Islet of Langerhans (tissue), 1 donor: ENCODE measurements at regions not wholly inside any gene's neighbourhood (a gene's known extent, or its start where the extent isn't known, plus 50 kb on each side); places are given as distances from the start of the nearest gene placed in this dataset.

Source experiments
- FAIRE-seq: peaks from one replicate; lab custom pipeline; 2011; peaks lifted over from hg19 to GRCh38; lab: Jason Lieb, UNC

DNA sequence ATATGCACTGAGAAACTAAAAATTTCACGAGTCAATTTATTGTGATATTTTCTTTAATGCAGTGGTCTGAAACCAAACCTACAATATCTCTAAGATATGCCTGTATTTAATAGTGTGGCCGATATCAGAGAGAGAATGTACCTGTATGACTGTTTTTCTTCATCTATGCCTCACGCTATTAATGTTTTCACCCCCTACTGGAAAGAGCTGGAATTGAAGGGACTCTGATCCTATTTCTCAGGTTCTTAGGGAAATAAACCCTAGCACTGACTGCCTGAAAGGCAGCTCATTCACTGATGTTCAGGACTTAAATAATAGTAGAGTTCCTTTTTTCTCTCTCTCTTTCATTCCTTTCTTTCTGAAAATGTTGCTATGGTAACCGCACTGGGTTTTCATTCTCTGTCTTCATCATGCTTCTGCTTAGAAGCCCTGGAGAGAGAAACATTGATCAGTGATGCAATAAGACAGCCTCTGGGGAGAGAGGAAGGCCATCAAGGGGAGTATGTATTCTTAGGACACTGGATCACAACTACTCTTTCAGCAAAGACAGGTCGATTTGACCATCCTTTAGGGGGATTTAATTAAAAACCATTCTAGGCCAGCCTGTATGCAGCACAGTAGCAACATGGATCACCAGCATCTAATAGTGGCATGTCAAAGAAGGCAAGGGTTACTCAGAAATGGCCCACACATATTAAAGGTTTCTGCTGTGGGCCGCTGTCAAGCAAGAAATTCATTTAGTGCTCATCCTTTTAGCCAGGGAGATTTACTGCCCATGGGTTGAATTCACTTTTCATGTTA, 1135.7 kb downstream of the IGSF11 start:
- no peak for FAIRE-seq

DNA sequence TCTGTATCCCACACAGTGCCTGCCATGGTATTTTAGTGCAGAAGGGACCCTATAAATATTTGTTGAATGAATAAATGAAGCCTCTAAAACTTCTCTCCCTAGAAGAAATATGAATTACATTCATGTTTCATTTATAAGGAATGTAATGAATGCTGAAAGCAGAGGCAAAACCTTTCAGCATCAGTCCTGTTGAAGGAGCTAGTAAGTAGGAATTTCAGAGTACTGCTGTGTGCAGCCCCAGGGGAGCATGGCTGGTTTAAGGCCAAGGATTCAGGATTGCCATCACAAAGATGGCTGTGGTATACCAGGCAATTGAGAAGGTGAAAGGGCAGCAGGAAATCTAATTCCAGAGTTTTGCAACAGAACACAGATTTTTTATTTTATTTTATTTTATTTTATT, 1131.4 kb downstream of the IGSF11 start:
- FAIRE-seq = no peak

DNA sequence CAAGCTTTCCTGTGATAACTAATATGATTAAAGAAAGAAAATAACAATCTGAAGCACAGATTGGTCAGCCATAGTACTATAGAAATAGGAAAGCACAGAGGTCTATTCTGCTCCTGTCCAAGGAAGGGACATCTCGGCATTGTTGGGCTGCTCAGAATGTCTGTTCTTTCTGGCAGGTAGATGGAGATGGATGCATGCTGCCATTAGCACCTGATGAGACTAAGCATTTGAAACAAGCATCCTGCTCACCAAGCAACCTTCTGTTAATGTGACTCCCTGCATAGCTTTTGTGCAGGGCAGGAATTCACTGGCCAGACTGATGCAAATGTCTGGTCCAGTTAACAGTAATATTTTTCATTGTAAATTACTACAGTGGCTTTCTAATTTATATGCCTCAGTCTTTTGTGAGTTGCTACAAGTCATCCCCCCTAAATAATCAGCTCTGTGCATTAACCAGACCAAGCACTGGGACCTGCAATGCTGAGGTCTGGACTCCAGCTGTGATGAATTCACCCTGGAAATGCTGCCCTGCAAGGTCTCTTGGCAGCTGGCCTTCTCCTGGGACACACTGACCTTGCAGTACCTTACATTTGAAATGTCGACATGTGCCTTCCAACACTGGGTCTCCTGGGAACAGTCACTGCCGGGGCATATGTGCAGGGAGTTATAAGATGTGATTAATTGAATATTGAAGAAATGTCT, 1123.7 kb downstream of the IGSF11 start:
- FAIRE-seq = no peak

DNA sequence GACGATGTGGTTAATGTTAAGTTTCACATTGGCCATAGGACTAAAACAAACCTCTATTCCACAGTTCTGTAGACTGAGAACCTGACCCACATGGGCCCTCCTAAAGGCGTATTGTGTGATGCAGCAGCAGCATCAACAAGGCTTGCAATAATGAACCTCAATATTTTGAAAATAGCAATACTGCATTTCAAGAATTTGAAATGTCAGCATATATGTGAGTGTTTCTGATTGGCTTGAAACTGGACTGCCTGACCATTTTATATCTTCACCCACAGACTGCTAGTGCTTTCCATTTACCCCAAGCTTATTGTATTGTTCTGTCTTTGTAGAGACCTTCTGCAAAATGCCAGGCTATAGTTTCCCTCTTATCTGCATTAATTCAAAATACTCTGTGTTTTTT, 1122.3 kb downstream of the IGSF11 start:
- FAIRE-seq = no peak

DNA sequence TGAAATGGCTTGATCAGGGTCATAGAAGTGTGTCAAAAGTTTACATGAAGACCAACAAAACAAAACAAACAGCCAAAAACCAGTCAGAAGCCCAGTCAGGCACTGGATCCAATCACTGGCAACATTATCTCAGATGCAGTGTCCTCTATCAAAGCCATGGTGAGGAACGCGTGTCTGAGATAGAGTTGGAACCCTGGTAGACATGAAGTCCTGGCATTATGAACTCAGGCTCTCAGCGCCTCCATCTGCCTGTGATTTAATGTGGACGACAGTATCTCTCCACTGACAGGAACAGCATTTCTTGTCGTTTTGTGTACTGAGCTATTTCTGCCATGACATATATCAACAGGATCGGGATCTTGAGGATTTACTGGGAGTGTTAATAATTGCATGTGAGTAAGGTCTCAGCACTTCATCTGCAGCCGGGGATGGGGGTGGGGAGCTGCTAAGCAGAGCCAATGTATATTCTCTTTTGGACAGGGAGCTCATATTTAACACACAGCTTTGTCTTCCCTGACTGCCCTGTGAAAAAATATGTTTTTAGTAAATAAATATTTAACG, 1120.0 kb downstream of the IGSF11 start:
- no peak for FAIRE-seq

DNA sequence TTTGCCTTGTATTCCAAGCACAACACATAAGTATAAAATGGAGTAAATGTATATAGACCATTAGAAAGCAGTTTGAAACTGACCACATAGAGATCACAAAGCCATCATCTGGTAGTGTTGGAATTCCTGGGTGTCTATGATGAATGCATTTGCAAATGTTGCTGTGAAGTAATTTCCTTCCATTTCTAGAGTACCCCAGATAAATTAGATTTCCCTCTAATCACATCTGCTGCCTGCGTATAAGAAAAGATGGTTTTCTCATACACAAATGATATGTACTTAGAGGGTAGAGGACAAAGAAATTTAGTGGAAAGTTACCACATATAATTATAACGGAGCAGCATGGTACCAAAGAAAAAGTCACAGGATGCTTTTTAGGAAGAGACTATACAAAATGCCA, 1117.8 kb downstream of the IGSF11 start:
- FAIRE-seq = no peak

DNA sequence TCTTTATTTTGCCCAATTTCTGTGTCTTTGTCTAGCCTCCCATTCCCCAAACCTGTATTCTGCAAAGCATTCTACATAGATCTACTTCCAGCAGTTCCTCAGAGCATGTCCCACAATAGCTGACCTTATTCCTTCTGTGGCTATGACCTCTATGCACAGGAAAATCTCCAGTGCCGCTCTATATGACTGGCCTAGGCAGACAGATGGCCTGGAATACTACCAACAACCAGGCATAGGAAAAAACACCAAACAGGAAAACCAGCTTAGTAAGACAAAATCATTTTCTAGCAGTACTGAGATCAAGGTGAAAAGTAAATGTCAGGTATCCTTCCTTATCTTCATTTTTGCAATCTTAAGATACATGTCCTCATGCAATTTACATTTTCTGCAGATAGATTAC, 1115.0 kb downstream of the IGSF11 start:
- FAIRE-seq = no peak

DNA sequence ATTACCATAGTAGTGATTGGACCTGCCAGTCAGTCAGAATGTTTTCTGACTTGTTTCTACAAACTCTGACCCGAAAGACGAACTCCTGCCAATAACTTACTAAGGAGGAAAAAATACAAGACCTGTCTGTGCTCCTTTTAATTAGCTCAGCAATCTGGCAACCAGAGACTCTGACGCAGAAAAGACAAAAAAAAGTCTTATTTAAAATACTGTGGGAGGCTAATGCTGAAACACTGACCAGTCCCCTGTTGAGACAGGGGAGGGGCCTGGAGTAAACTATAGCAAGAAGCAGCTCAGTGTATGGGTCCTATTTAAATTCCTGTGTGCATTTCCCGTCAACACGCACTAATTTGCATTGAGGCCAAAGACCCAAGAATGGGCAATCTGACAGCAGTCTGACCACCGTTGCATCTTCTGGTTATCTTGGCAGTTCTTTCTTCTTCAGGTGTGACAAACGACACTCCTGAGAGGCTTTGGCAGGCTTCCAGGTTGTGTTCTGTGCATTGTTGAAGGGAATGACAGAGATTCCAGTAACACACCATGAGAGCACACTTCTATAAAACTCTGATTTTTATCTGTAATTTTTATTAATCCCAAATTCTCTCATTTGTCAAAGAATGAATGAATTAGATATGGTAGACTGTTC, 1114.3 kb downstream of the IGSF11 start:
- FAIRE-seq = no peak

DNA sequence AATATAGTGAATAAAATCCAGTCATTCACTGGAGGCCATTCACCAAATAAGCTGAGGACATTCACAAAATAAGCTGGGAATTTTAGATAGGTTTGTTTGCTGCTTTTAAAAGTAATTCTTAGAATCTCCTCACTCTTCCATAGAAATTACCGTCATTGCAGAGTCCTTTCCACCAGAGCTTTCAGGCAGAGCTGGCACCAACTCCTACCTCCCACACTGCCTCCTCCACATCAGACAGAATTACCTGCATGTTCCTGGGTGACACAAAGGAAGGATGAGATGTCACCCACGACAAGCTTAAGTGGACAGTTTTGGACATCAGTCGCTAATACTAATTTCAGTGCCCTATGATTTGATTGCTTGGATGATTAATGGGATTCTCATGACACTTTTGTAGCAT, 1113.2 kb downstream of the IGSF11 start:
- no peak for FAIRE-seq

DNA sequence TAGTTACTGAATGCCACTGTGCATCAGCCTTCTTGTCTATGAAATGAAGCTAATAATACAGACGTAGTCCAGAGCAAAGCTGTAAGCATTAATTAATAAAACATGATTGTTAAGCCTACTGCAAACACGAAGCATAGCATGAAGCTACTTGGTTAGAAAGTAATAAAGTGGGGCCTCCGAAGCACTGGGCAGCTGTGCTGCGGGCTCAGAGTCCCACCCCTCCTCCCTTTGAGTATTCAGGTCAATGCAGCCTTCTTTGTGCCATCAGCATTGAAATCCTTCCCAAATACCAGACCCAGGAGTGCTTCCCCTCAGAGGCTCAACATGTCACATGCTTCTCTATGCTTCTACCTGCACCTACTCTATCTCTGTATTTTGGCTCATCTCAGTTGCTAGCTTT, 1112.6 kb downstream of the IGSF11 start:
- no peak for FAIRE-seq

DNA sequence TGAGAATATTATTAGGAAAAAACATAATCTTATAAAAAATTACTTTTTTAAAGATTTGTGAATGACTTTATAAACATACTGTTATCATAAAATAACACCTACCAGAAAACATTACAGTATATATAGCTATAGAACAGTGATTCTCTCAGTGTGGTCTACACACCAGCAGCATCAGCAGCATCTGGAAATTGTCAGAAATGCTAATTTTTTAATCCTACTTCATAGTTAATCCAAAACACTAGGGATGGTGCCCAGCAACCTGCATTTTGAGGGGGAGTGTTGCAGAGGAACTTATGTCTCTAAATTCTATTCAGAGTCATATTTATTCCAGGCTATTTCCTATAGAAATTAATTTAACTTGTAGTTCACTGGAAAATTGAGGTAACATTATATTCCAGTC, 1107.8 kb downstream of the IGSF11 start:
- FAIRE-seq = no peak

DNA sequence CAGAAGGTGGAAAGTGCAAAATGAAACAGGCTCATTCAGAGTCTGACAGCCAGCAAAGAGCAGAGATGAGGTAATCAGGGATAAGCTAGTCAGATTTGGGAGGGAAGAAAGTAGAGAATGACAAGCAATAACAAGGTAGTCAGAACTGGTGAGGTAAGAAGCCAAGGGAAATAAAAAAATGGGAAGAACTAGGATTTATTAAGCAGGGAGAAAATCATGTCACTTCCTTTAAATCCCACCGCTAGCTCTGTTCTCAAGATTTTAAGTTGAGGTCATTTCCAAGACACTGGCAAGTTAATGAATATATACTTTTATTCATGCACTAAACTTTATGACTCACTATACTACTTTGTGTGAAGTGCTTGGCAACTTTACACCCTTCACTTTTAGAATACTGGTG, 1106.8 kb downstream of the IGSF11 start:
- no peak for FAIRE-seq

DNA sequence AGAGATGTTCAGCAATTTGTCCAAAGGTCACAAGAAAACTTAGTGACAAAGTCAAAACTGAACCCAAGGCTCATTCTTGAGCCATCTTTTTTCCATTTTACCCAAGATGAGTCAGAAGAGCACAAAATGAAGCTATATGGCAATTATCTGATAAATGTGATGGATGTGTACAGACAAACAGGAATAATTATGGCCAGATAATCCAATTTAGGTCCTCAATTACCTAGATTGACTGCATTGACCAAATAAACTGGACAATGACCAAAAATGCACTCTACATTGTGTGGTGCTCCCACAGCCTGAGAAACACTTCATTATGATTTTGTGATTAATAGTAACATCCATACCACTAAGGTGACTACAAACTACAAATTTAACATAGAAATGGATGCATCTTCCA, 1105.8 kb downstream of the IGSF11 start:
- FAIRE-seq = no peak

DNA sequence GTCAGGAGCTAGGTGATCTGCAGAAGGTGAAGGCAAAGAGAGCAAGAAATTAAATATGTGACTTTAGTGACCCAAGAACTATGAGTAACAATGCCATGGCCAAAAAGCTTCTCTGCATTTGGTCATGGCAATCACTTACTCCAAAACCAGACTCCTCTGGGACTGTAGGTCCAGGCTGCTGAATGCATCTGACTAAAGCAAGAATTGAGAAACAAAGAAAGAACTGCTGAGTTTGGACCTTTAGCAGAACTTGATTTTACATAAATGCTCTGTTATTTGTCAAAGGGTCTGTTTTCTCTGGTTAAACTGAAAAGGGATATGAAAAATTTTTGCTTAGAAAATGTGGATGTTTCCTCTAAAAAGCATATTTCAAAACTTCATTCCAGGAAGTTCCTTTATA, 1102.2 kb downstream of the IGSF11 start:
- FAIRE-seq = no peak

DNA sequence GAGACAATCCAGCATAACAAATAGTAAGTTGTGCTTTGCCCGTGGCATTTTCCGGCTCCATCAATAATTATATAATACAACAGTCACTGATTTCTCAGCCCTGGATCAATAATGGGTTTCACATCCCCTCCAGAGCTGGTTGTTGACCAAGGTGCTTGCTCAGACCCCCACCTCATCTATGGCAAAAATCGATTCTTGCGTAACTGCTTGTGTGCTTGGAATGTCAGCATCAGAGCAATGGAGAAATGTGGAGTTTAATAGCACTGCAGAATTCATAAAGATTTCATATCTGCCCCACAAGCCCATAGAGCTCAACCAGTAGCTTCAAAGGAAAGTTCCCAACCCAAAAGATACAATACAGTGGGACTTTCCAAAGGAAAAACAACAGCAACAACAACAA, 1098.5 kb downstream of the IGSF11 start:
- no peak for FAIRE-seq

DNA sequence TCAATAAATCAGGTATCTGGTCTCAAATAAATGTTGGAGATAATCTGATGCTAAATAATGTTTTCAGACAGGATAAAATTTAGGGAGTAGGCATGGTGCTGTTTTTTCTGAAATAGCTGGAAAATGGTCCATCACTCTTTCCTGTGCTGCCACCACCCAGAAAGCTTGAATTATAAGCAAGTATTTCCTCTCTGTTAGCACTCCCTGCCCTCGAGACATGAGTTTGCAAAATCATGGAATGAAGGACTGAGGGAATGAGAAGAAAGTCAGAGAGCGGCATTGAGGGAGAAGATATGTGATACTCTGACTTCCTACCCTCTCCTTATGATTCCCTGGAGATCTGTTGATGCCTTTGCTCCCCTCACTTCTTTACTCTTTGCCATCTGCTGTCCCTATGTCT, 1095.7 kb downstream of the IGSF11 start:
- FAIRE-seq = no peak

DNA sequence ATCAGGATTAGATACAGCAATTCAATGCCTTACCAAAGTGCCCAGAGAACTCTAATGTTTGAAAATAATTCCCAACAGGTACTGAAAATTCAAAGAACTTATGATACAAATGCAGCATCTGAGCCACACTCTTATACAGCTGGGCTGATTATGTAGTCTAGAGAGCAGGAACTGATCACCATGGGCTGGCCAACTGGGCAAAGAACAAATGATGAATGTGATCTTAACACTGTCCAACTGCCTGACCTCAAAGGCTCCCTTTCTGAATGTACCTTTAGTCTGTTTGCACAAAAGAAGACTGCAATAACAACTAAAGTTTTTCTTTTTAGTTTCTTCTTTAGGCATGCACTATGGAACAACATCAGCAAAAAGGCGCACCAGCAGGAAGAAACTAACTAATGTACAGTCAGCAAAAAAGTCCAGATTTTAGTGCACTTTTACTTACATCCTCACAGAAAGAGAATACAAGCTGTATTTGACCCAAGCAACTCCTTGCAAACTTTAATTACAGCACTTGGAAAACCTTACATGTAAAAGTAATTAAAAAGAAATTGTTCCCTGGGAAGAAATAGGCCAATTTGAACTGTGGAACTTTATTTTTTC, 1095.1 kb downstream of the IGSF11 start:
- FAIRE-seq = no peak

DNA sequence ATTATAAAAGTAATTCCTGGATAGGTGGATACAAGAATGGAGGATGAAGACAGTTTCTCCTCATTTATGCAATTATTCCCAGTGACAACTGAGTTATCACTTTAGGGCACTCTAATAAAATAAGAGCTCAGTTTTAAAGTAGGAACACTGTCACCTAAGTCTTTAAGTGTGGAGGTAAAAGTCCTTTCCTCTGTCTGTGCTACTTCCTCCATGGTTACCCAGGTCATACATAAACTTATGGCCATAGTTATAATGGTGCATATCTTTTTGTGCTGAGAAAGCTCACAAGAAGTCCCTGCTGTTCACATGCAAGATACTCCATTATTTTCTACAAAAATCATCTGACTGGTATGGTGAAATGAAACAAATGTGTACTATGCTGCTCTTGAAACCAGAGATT, 1093.6 kb downstream of the IGSF11 start:
- FAIRE-seq = no peak

DNA sequence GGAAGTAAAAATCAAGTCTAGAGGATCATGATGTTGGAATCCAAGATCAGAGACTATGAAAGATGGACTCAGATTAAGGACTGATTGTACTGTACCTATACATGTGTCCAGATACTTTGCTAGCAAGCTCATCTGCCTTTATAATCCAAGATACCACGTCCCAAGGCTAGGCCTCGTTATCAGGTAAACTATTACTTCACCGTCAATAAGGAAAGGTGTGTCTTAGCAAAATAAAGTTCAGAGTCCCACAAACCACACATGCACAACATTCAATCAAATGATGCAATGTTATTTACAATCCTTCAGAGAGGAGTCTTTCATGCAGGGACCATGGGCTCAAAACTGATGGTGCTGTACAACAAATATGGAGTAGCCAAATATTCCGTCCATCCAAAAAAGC, 1092.9 kb downstream of the IGSF11 start:
- FAIRE-seq = no peak

DNA sequence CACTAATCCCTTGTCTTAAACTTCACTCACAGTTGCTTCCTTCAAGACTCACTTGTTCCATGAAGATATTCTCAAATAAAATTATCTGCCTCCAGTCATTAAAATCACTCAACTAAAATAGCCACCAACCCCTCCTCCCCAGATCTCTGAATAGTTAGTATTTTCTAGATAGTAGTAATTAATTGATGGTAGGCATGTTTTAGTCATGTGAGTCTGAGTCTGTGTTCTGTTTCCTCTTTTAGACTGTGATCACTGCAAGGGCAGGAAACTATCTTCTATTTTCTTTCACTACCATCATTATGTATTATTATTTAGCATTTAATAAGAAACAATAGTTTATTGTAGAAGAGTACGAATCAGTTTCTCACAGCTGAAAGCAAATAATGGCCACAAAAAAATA, 1080.5 kb downstream of the IGSF11 start:
- FAIRE-seq = no peak

DNA sequence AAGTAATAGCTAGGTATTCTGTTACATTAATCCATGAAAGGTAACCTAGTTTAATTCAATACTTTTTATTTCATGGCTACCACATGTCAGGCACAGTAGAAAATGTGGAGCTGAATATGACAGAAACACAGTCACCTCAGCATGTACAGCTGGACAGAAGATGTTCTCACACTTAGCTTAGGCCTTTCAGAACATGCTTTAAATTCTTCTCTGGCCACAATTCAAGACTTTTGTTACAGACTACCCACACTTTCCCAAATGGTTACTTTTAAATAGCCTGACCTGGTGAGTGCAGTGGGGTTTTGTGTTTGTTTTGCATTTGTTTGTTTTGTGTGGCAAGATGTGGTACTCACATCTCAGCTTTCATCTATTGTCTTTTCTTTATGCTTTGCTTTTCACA, 1079.5 kb downstream of the IGSF11 start:
- FAIRE-seq = no peak

DNA sequence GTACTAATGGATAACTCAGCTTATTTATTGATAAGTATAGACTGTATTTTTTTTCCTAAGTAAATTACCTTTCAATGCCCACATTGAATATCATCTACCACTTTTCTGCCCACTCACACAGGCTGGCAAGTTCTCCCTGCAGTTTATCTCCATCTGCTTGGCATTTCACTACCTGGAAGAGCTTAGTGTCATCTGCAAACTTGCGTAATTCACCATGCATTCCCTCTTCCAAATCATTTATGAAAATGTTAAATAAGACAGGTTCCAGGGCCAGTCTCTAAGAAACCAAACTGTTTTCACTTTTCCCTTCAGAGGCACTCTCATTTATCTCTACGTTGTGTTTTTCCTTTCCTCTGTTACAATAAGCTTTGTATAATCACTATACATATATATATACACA, 1076.6 kb downstream of the IGSF11 start:
- FAIRE-seq = no peak

DNA sequence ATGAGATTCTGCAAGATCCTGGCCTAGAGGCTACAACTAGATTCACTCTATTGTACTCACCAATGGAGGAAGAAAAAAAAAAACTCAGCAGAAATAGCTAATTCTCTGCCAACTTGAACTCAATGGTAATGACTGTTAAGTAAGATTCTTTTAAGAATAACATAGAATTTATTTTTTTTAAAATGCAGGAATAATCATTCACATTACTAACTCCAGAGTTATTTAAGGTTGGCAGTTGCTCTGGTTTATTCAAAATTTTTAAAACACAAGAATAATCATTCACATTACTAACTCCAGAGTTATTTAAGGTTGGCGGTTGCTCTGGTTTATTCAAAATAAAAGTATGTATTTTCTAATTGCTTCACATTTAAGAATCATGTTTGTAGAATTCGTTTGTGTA, 1071.9 kb downstream of the IGSF11 start:
- FAIRE-seq = no peak
